Progenitor cell of endocrine pancreas (in vitro differentiated cells): ENCODE measurements at regions not wholly inside any gene's neighbourhood (a gene's known extent, or its start where the extent isn't known, plus 50 kb on each side); places are given as distances from the start of the nearest gene placed in this dataset.

ENCODE experiments used
- DNase-seq: peaks from one replicate; pipeline ENCODE4 v3.0.0; 2021; ENCODE audit warnings: low spot score; ENCODE audit not compliant: unreplicated experiment
- H3K27ac Mint-ChIP-seq: 2 replicates; pipeline ENCODE4 v1.8.0; 2021; ENCODE audit warnings: mild to moderate bottlenecking, moderate library complexity, mixed read lengths
- H3K27me3 Mint-ChIP-seq: 2 replicates; pipeline ENCODE4 v1.8.0; 2021; ENCODE audit warnings: mixed read lengths
- H3K36me3 Mint-ChIP-seq: 2 replicates; pipeline ENCODE4 v1.8.0; 2022; ENCODE audit warnings: mixed read lengths; ENCODE audit not compliant: insufficient read depth
- H3K4me1 Mint-ChIP-seq: 2 replicates; pipeline ENCODE4 v1.8.0; 2021; ENCODE audit warnings: low read depth, mixed read lengths
- H3K4me3 Mint-ChIP-seq: 2 replicates; pipeline ENCODE4 v1.8.0; 2021; ENCODE audit warnings: low read depth, mild to moderate bottlenecking, moderate library complexity, mixed read lengths
- H3K9me3 Mint-ChIP-seq: 2 replicates; pipeline ENCODE4 v1.8.0; 2021; ENCODE audit warnings: low read depth, mixed read lengths
- TF ChIP-seq, protein P1 (sequence below): fragments of 200-600 bp; sonication (generic); IDR thresholded peaks from one replicate; pipeline ENCODE4 v1.5.0; 2021; ENCODE audit warnings: antibody characterized with exemption, mild to moderate bottlenecking; ENCODE audit not compliant: unreplicated experiment

- H3K27ac Mint-ChIP-seq, result no peak overlapping the region
- no peaks in the 10 kb centered on the region for H3K36me3 Mint-ChIP-seq
- no peak overlapping the region for H3K4me3 Mint-ChIP-seq
- H3K27me3 Mint-ChIP-seq, result peaks cover 11% of the 10 kb centered on the region
- H3K9me3 Mint-ChIP-seq, result no peaks in the 10 kb centered on the region
- H3K4me1 Mint-ChIP-seq, result peaks cover 4% of the 10 kb centered on the region
- TF ChIP-seq, protein P1, sequence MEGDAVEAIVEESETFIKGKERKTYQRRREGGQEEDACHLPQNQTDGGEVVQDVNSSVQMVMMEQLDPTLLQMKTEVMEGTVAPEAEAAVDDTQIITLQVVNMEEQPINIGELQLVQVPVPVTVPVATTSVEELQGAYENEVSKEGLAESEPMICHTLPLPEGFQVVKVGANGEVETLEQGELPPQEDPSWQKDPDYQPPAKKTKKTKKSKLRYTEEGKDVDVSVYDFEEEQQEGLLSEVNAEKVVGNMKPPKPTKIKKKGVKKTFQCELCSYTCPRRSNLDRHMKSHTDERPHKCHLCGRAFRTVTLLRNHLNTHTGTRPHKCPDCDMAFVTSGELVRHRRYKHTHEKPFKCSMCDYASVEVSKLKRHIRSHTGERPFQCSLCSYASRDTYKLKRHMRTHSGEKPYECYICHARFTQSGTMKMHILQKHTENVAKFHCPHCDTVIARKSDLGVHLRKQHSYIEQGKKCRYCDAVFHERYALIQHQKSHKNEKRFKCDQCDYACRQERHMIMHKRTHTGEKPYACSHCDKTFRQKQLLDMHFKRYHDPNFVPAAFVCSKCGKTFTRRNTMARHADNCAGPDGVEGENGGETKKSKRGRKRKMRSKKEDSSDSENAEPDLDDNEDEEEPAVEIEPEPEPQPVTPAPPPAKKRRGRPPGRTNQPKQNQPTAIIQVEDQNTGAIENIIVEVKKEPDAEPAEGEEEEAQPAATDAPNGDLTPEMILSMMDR, result peak; percentile 8
- no peak for DNase-seq
Measured at GRCh38 chr10:130422366-130423324, 286.5 kb downstream of the GLRX3 start.

DNA sequence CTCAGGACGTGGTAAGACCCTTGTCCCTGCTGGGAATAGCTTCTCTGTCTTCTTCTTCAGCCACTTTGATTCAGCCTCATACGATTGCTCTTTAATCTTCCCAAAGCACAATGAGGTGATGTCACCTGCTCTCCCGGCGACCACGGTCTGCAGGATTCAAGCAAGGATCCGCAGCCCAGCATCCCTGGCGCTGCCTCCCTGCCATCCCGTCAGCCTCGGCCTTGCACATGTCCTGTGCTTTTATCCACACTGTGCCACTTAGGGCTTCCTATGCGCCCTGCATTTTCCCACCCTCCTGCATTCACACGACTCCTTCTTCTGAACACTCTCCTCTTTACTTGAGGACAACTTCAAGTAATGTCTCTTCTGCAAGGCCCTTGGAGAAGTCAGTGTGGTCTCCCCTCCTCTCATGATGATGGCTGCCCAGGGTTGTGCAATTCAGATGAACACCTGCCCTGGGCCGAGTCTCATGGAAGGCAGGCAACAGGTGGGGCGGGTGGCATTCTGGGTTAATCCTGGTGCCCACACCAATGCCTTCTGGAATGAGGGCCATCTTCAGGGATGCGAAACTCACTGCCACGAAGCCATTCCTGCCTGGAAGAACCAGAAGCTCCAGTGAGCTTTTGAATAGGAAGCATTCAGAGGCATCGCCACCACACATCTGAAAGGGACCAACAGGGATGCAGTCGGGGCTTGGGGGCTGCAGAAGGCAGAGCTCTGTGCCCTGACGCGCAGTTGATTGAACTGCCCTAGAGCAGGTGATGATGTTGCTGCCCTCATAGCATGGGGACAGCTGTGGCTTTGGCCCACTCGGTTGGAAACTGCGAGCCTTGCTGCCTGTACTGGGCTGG is 287.5 kb downstream of the GLRX3 start:
- no peak for DNase-seq
- no peak overlapping the region for H3K27ac Mint-ChIP-seq
- H3K27me3 Mint-ChIP-seq, result peaks cover 11% of the 10 kb centered on the region
- no peaks in the 10 kb centered on the region for H3K36me3 Mint-ChIP-seq
- H3K4me1 Mint-ChIP-seq, result no peaks in the 10 kb centered on the region
- TF ChIP-seq, protein P1, result no peak
- H3K4me3 Mint-ChIP-seq, result no peak overlapping the region
- no peaks in the 10 kb centered on the region for H3K9me3 Mint-ChIP-seq

DNA sequence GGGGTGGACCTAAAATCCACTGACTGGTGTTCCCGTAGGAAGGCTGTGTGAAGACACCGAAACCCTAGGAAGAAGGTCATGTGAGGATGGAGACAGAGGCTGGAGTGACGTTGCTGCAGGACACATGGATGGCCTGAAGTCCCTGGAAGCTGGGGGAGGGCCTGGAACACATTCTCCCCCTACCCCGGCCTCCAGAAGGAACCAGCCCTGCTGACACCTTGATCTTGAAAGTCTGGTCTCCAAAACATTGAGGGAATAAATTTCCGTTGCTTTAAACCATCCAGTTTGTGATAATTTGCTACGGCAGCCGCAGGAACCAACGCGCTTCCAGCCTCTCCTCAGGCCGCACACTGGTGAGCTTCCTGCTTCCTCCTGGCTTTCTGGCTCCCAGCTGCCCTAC is 288.2 kb downstream of the GLRX3 start:
- H3K27ac Mint-ChIP-seq, result no peak overlapping the region
- no peaks in the 10 kb centered on the region for H3K36me3 Mint-ChIP-seq

GRCh38 chr10:130425169-130425568 is 289.0 kb downstream of the GLRX3 start:
- Mint-ChIP-seq H3K4me1 (no peaks in the 10 kb centered on the region), H3K4me3 (no peak overlapping the region), H3K36me3 (no peaks in the 10 kb centered on the region), H3K9me3 (no peaks in the 10 kb centered on the region), H3K27me3 (peaks cover 11% of the 10 kb centered on the region), H3K27ac (no peak overlapping the region)
- no peak for DNase-seq
- TF ChIP-seq, protein P1, result no peak

More for the DNA sequence above, 288.2 kb downstream of the GLRX3 start:
- TF ChIP-seq, protein P1, result no peak
- H3K27me3 Mint-ChIP-seq, result peaks cover 11% of the 10 kb centered on the region
- H3K9me3 Mint-ChIP-seq, result no peaks in the 10 kb centered on the region
- H3K4me1 Mint-ChIP-seq, result no peaks in the 10 kb centered on the region
- no peak overlapping the region for H3K4me3 Mint-ChIP-seq
- no peak for DNase-seq

GRCh38 chr10:130425881-130426435 is 289.8 kb downstream of the GLRX3 start:
- H3K4me3 Mint-ChIP-seq, result no peak overlapping the region
- no peaks in the 10 kb centered on the region for H3K9me3 Mint-ChIP-seq
- H3K36me3 Mint-ChIP-seq, result no peaks in the 10 kb centered on the region
- no peak overlapping the region for H3K27ac Mint-ChIP-seq
- no peaks in the 10 kb centered on the region for H3K4me1 Mint-ChIP-seq
- TF ChIP-seq, protein P1, result no peak
- peaks cover 12% of the 10 kb centered on the region for H3K27me3 Mint-ChIP-seq
- no peak for DNase-seq
